ENCODE measurements at regions not wholly inside any gene's neighbourhood (a gene's known extent, or its start where the extent isn't known, plus 50 kb on each side); places are given as distances from the start of the nearest gene placed in this dataset.

DNA sequence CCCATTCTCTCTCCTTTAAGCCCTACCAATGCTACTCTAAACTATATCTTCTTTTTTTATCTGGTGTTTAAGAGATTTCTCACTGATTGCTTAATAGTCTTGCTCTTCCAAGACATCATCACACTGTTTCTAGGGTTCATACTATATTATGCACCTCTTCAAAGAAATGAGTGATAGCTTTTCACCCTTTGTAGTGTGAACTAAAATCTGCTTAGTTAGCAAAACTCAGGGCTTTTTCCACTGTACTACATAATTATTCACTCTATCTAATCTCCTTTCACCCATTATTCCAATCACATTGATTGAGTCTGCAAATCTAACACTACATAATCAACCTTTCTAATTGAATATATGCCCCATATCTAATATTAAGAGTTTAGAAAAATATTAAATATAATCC is 456.0 kb upstream of the SOX9 start:
- TF ChIP-seq EZH2 (IDR thresholded peaks at IDR 0.05) = no peak
- TF ChIP-seq POLR2AphosphoS5 (IDR thresholded peaks at IDR 0.05; ENCODE audit: borderline replicate concordance, low read depth, low read length) = no peak
- no peak for TF ChIP-seq FOXP2 (optimal IDR thresholded peaks at IDR 0.05; ENCODE audit: control extremely low read depth, extremely low read length, insufficient read depth)
